ENCODE measurements at regions not wholly inside any gene's neighbourhood (a gene's known extent, or its start where the extent isn't known, plus 50 kb on each side); places are given as distances from the start of the nearest gene placed in this dataset.

DNA sequence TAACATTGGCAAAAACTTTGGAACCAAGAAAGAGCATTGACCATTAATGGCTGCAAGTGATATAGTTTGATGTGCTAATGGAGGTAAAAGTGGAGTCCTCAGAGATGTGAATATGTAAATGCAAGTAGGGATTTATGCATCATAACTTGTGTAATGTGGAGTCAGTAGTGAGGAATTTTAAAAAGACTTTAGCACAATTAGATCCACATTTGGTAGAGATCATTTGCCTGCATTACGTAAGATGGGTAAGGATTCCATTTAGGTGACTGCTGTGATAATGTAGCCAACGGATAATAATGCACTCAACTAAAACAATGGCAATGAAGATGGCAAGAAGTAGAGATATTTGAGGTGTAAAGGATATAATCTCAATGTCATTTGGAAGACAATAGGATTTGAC lies 1128.4 kb downstream of the ADGRL3 start:
- TF ChIP-seq, protein P1, sequence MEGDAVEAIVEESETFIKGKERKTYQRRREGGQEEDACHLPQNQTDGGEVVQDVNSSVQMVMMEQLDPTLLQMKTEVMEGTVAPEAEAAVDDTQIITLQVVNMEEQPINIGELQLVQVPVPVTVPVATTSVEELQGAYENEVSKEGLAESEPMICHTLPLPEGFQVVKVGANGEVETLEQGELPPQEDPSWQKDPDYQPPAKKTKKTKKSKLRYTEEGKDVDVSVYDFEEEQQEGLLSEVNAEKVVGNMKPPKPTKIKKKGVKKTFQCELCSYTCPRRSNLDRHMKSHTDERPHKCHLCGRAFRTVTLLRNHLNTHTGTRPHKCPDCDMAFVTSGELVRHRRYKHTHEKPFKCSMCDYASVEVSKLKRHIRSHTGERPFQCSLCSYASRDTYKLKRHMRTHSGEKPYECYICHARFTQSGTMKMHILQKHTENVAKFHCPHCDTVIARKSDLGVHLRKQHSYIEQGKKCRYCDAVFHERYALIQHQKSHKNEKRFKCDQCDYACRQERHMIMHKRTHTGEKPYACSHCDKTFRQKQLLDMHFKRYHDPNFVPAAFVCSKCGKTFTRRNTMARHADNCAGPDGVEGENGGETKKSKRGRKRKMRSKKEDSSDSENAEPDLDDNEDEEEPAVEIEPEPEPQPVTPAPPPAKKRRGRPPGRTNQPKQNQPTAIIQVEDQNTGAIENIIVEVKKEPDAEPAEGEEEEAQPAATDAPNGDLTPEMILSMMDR (IDR thresholded peaks at IDR 0.05; ENCODE audit: low read depth, low read length, missing control alignments), result no peak
- DNase-seq (ENCODE audit: extremely low read depth, low read depth), result no peak
- no peak overlapping the region for H3K4me3 ChIP-seq (replicated peaks; ENCODE audit: low read depth, low read length)

DNA sequence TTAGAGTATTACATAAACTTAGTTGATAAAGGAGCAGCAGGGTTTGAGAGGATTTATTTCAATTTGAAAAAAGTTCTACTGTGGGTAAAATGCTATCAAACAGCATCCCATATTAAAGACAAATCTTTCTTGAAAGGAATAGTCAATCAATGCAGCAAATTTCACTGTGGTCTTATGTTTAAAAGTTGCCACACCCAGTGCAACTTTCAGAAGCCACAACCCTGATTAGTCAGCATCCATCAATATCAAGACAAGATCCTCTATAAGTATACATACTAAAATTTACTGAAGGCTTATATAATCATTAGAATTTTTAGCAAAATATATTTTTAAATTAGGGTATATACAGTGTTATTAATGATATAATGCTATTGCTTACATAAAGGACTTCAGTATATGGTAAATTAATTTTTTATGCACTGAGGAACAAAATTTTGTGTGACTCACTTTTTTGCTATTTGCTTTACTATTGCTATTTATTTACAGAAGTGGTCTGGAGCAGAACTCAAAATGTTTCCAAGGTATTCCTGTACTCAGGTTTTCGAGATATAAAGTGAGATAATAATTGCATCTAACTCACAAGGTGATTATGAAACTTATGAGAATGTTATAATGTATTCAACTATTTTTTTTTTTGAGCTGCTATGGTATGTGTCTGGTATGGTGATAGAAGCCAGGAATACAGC lies 1127.6 kb downstream of the ADGRL3 start:
- H3K4me3 ChIP-seq (replicated peaks; ENCODE audit: low read depth, low read length), result no peak overlapping the region
- no peak for DNase-seq (ENCODE audit: extremely low read depth, low read depth)
- TF ChIP-seq, protein P1 (IDR thresholded peaks at IDR 0.05; ENCODE audit: low read depth, low read length, missing control alignments), result no peak

DNA sequence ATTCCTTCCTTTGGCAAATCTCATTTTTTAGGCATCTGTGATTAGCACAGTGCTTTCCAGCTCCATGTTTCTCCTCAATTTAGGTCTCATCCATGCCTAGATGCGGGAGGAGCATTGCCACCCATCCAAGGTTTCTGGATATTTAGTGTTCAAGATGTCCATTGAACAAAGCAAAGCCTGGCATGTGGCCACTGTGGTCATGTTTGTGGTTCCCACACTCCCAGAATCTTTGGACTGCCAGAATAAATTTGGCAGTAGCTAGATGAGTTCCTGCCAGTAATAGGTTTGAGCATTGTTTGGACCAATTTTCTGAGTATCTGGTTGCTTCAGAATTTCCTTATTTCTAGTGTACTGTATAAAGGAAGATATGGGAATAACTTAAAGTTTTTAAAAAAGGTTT lies 1124.1 kb downstream of the ADGRL3 start:
- DNase-seq (ENCODE audit: extremely low read depth, low read depth), result no peak
- TF ChIP-seq, protein P1 (IDR thresholded peaks at IDR 0.05; ENCODE audit: low read depth, low read length, missing control alignments), result no peak
- H3K4me3 ChIP-seq (replicated peaks; ENCODE audit: low read depth, low read length), result no peak overlapping the region

DNA sequence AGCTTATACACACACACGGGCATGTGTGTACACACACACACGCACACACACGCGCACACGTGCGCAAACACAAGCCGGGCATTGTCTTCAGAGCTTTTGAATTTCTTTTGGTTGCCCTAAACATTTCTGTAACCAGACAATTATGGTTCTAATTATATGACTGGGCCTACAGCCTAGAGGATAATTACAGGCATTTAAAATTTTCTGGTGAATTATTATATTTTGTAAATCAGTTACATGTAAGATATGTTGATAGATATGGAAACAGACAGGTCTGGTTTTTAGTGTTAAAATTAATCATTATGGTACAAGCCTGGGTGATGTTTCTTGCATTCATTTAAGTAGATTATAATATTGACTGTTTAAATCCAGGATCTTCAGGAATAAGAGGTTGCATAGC lies 1120.5 kb downstream of the ADGRL3 start:
- TF ChIP-seq, protein P1 (IDR thresholded peaks at IDR 0.05; ENCODE audit: low read depth, low read length, missing control alignments), result no peak
- DNase-seq (ENCODE audit: extremely low read depth, low read depth), result no peak
- H3K4me3 ChIP-seq (replicated peaks; ENCODE audit: low read depth, low read length), result no peak overlapping the region

DNA sequence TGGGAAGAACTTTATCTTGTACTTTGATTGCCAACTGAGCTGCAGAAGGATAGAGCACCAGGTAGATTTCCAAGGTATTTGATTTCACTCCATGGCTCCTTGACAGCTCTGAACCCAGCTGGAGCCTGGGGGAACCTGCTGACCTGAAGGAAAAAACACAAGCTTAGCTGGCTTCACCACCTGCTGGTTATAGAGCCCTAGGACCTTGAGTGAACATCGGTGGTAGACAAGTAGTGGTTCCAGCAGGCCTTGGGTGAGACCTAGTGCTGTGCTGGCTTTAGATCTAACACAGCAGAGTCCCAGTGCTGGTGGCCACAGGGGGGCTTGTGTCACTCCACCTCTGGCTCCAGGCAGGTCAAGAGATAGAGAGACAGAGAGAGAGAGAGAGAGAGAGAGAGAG lies 1102.6 kb downstream of the ADGRL3 start:
- TF ChIP-seq, protein P1 (IDR thresholded peaks at IDR 0.05; ENCODE audit: low read depth, low read length, missing control alignments), result no peak
- DNase-seq (ENCODE audit: extremely low read depth, low read depth), result no peak
- H3K4me3 ChIP-seq (replicated peaks; ENCODE audit: low read depth, low read length), result no peak overlapping the region

DNA sequence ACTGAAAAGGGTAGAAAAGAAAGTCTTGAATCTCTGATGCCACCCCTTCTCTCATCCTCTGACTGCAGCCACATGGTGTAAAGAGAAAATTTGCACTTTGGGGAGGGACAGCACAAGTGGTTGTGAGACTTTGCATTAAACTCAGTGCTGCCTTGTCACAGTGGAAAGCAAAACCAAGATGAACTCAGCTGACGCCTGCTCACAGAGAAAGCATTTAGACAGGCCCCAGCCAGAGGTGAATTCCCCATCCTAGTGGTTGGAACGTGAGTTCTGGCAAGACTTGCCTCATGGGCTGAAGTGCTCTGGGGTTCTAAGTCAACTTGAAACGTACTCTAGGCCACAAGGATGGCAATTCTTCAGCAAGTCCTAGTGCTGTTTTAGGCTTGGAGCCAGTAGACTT lies 1101.4 kb downstream of the ADGRL3 start:
- DNase-seq (ENCODE audit: extremely low read depth, low read depth), result no peak
- H3K4me3 ChIP-seq (replicated peaks; ENCODE audit: low read depth, low read length), result no peak overlapping the region
- TF ChIP-seq, protein P1 (IDR thresholded peaks at IDR 0.05; ENCODE audit: low read depth, low read length, missing control alignments), result no peak

DNA sequence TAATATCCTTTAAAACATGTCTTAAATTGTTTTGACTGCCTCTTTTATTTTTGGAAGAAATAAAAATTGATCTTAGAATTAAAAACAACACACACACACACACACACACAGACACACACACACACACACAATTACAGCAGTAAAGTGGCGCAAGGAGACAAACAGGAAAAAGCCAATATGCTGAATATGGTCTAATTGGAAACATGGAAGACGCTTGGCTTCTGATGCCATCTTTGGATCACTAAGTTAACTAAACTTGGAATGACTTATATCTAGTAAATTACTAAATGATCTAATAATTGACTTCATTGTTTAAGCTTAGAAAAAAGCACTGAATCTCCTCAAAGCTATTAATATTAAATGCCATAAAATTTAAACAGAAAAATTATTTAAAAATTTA lies 1093.4 kb downstream of the ADGRL3 start:
- no peak overlapping the region for H3K4me3 ChIP-seq (replicated peaks; ENCODE audit: low read depth, low read length)
- DNase-seq (ENCODE audit: extremely low read depth, low read depth), result no peak
- TF ChIP-seq, protein P1 (IDR thresholded peaks at IDR 0.05; ENCODE audit: low read depth, low read length, missing control alignments), result no peak
